ENCODE measurements at regions not wholly inside any gene's neighbourhood (a gene's known extent, or its start where the extent isn't known, plus 50 kb on each side); places are given as distances from the start of the nearest gene placed in this dataset.

DNA sequence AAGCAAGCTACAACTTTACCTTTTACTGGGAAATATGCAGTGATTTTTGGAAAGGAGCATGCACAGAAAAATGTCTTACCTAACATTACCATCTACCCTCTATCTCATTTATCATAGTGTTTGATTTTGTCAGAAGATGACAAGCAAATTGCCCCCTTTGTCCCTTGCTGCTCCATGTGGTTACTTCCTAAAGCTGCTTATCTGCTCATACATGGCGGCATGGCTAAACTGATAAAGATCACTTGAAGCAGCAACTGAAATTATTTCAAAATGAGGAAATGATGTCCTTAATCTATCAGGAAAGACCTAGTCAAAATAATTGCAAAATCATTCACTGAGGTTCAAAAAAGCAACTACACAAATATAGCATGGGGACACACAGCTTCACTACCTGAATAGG lies 1198.5 kb upstream of the SORCS1 start:
- TF ChIP-seq SPI1 (IDR thresholded peaks at IDR 0.05; ENCODE audit: low read depth, low read length) (no peak), POLR2AphosphoS5 (IDR thresholded peaks at IDR 0.05; ENCODE audit: low read depth, low read length) (no peak)
